ENCODE measurements at regions not wholly inside any gene's neighbourhood (a gene's known extent, or its start where the extent isn't known, plus 50 kb on each side); places are given as distances from the start of the nearest gene placed in this dataset.

GRCh38 chr1:30596891-30597290 is 126.5 kb downstream of the MATN1 start:
- no peak for TF ChIP-seq POLR2A (IDR thresholded peaks at IDR 0.05)
- no peak for TF ChIP-seq CTCF (IDR thresholded peaks at IDR 0.05)
- Histone ChIP-seq H3K27ac (no peak overlapping the region), H3K4me3 (replicated peaks in 1 of 3) (no peak overlapping the region), H3K36me3 (no peaks in the 10 kb centered on the region), H3K4me1 (no peaks in the 10 kb centered on the region), H3K27me3 (no peaks in the 10 kb centered on the region), H3K9me3 (no peaks in the 10 kb centered on the region)
- intact Hi-C loops (cut with DNase I) = no loop called here
- no peak for DNase-seq
- 62 to 76% methylated on average over 6 of the region's 6 CpGs for WGBS, 2 donors

- Histone ChIP-seq H3K4me3 (replicated peaks in 1 of 3) (no peak overlapping the region), H3K4me1 (no peaks in the 10 kb centered on the region), H3K36me3 (no peaks in the 10 kb centered on the region), H3K9me3 (no peaks in the 10 kb centered on the region), H3K27ac (no peak overlapping the region), H3K27me3 (no peaks in the 10 kb centered on the region)
- WGBS, 2 donors = 60 to 71% methylated on average over 1 of the region's 1 CpG
- intact Hi-C loops (cut with DNase I) = no loop called here
- DNase-seq = no peak
- TF ChIP-seq POLR2A (IDR thresholded peaks at IDR 0.05) (no peak), CTCF (IDR thresholded peaks at IDR 0.05) (no peak)
Observed at GRCh38 chr1:30596470-30596869, 126.9 kb downstream of the MATN1 start.

- Histone ChIP-seq H3K9me3 (no peaks in the 10 kb centered on the region), H3K27me3 (no peaks in the 10 kb centered on the region), H3K4me3 (replicated peaks in 1 of 3) (no peak overlapping the region), H3K4me1 (no peaks in the 10 kb centered on the region), H3K27ac (no peak overlapping the region), H3K36me3 (no peaks in the 10 kb centered on the region)
- DNase-seq = no peak
- TF ChIP-seq CTCF (IDR thresholded peaks at IDR 0.05) (no peak), POLR2A (IDR thresholded peaks at IDR 0.05) (no peak)
- WGBS, 2 donors = 53 to 56% methylated on average over 5 of the region's 5 CpGs
- intact Hi-C loops (cut with DNase I) = no loop called here
Observed at GRCh38 chr1:30589083-30589482, 134.3 kb downstream of the MATN1 start.

- Histone ChIP-seq H3K4me3 (replicated peaks in 1 of 3) (no peak overlapping the region), H3K27ac (no peak overlapping the region), H3K4me1 (no peaks in the 10 kb centered on the region), H3K36me3 (no peaks in the 10 kb centered on the region), H3K27me3 (no peaks in the 10 kb centered on the region), H3K9me3 (no peaks in the 10 kb centered on the region)
- no peak for DNase-seq
- TF ChIP-seq POLR2A (IDR thresholded peaks at IDR 0.05) (no peak), CTCF (IDR thresholded peaks at IDR 0.05) (no peak)
- intact Hi-C loops (cut with DNase I) = no loop called here
- WGBS, 2 donors = 69 to 84% methylated on average over 7 to 8 of the region's 10 CpGs
Observed at GRCh38 chr1:30588311-30589073, 134.9 kb downstream of the MATN1 start.

GRCh38 chr1:30586671-30587070 is 136.7 kb downstream of the MATN1 start:
- intact Hi-C loops (cut with DNase I) = no loop called here
- Histone ChIP-seq H3K27me3 (no peaks in the 10 kb centered on the region), H3K4me1 (no peaks in the 10 kb centered on the region), H3K9me3 (no peaks in the 10 kb centered on the region), H3K36me3 (no peaks in the 10 kb centered on the region), H3K4me3 (replicated peaks in 1 of 3) (no peak overlapping the region), H3K27ac (no peak overlapping the region)
- WGBS, 2 donors = 58 to 64% methylated on average over 7 of the region's 7 CpGs
- no peak for TF ChIP-seq CTCF (IDR thresholded peaks at IDR 0.05)
- no peak for TF ChIP-seq POLR2A (IDR thresholded peaks at IDR 0.05)
- DNase-seq = no peak

Measured in thyroid gland (tissue), 4 donors.